Liver (tissue), 8 donors: ENCODE measurements at regions not wholly inside any gene's neighbourhood (a gene's known extent, or its start where the extent isn't known, plus 50 kb on each side); places are given as distances from the start of the nearest gene placed in this dataset.
A peak's percentile ranks its signal among the peaks of the same experiment; 100 is the strongest.

Experiments used
- DNase-seq: peaks from one replicate; pipeline ENCODE4 v3.0.0-alpha.2; 2017; ENCODE audit warnings: low spot score
- H3K27ac ChIP-seq, 2 donors: one replicate each; pipeline ENCODE4 v1.7.0; 2013; ENCODE audit warnings: inconsistent platforms in 2 of 2, low read length in 2 of 2, control low read depth in 1 of 2, low read depth in 1 of 2, mild to moderate bottlenecking in 1 of 2
- H3K27me3 ChIP-seq, 4 donors: one replicate each; pipeline versions ENCODE4 v1.6.1 to v1.7.0; 2013; ENCODE audit warnings: low read length in 3 of 4, inconsistent platforms in 1 of 4, mild to moderate bottlenecking in 1 of 4, moderate library complexity in 1 of 4; ENCODE audit not compliant: control insufficient read depth in 4 of 4, insufficient read depth in 4 of 4
- H3K36me3 ChIP-seq, 4 donors: one replicate each; pipeline versions ENCODE4 v1.6.1 to v1.7.0; 2013; ENCODE audit warnings: low read length in 3 of 4, mild to moderate bottlenecking in 3 of 4, low read depth in 1 of 4, moderate library complexity in 1 of 4; ENCODE audit not compliant: control insufficient read depth in 4 of 4, insufficient read depth in 3 of 4
- H3K4me1 ChIP-seq, 4 donors: one replicate each; pipeline versions ENCODE4 v1.6.1 to v1.7.0; 2013; ENCODE audit warnings: low read length in 3 of 4, mild to moderate bottlenecking in 3 of 4, moderate library complexity in 1 of 4; ENCODE audit not compliant: control insufficient read depth in 4 of 4, insufficient read depth in 4 of 4
- H3K4me3 ChIP-seq, 3 donors: one replicate each; pipeline versions ENCODE4 v1.6.1 to v1.7.0; 2013; ENCODE audit warnings: low read length in 3 of 3, control low read depth in 1 of 3, low read depth in 1 of 3, mild to moderate bottlenecking in 1 of 3
- H3K9ac ChIP-seq, 2 donors: one replicate each; pipeline ENCODE4 v1.7.0; 2013; ENCODE audit warnings: low read length in 2 of 2, mild to moderate bottlenecking in 2 of 2, moderate library complexity in 2 of 2, control low read depth in 1 of 2, low read depth in 1 of 2
- H3K9me3 ChIP-seq, 4 donors: one replicate each; pipeline versions ENCODE4 v1.6.1 to v1.7.0; 2013; ENCODE audit warnings: low read length in 3 of 4; ENCODE audit not compliant: control insufficient read depth in 4 of 4
- GABPA ChIP-seq, 2 donors: IDR thresholded peaks in 1 of 2; conservative IDR thresholded peaks in 1 of 2; 2 replicates each; pipeline ENCODE4 v1.6.1; 2016; ENCODE audit warnings: antibody characterized with exemption in 2 of 2, mild to moderate bottlenecking in 1 of 2, moderate library complexity in 1 of 2
- HNF4A ChIP-seq, 2 donors: conservative IDR thresholded peaks; 2 replicates each; pipeline ENCODE4 v1.6.1; 2016; ENCODE audit warnings: antibody characterized with exemption in 2 of 2, mild to moderate bottlenecking in 2 of 2
- HNF4G ChIP-seq: IDR thresholded peaks from 2 replicates; pipeline ENCODE4 v1.6.1; 2016; ENCODE audit warnings: antibody characterized with exemption
- JUND ChIP-seq, 2 donors: IDR thresholded peaks; 2 replicates each; pipeline ENCODE4 v1.6.1; 2016; ENCODE audit warnings: antibody characterized with exemption in 2 of 2
- RAD21 ChIP-seq, 2 donors: IDR thresholded peaks; 2 replicates each; pipeline ENCODE4 v1.6.1; 2016; ENCODE audit warnings: antibody characterized with exemption in 2 of 2, mild to moderate bottlenecking in 2 of 2
- RXRA ChIP-seq, 2 donors: IDR thresholded peaks; 2 replicates each; pipeline ENCODE4 v1.6.1; 2017 to 2018; ENCODE audit warnings: antibody characterized with exemption in 2 of 2, mild to moderate bottlenecking in 1 of 2
- SP1 ChIP-seq: IDR thresholded peaks from 2 replicates; pipeline ENCODE4 v1.6.1; 2018; ENCODE audit warnings: antibody characterized with exemption, mild to moderate bottlenecking
- YY1 ChIP-seq: IDR thresholded peaks from 2 replicates; pipeline ENCODE4 v1.6.1; 2016; ENCODE audit warnings: antibody characterized with exemption, mild to moderate bottlenecking
- WGBS: extraction: QIAGEN DNeasy Blood & Tissue Kit; methylation state at CpG from one replicate; pipeline ENCODE4 v1.1.7; 2013; 5-methylcytosine and 5-hydroxymethylcytosine counted together
- TF ChIP-seq, protein P1 (sequence below): IDR thresholded peaks from 2 replicates; pipeline ENCODE4 v1.6.1; 2016; ENCODE audit warnings: antibody characterized with exemption
- TF ChIP-seq, protein P2 (sequence below): fragments of 150-350 bp; IDR thresholded peaks from 2 replicates; pipeline ENCODE4 v1.5.1; 2017; ENCODE audit warnings: improper control_type of control experiment, low read depth, low read length; ENCODE audit not compliant: missing input control
- TF ChIP-seq, protein P3 (sequence below): IDR thresholded peaks from 2 replicates; pipeline ENCODE4 v1.6.1; 2016; ENCODE audit warnings: antibody characterized with exemption
- donor health status: healthy.
- donor health status: healthy.
- donor health status: healthy.
- donor health status: healthy.
- donor health status: healthy.

DNA sequence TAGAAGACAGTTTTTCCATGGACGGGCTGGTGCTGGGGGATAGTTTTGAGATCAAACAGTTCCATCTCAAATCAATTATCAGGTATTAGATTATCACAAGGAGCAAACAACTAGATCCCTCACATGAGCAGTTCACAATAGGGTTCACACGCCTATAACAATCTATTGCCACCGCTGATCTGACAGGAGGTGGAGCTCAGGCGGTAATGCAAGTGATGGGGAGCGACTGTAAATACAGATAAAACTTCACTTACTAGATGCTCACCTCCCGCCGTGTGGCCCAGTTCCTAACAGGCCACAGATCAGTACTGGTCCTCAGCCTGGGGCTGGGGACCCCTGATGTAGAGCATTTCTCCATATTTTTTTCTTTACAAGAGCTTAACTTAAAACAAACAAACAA lies 203.6 kb downstream of the CDH7 start:
- DNase-seq = no peak
- Histone ChIP-seq H3K9me3 (no peaks in the 10 kb centered on the region), H3K4me1 (no peaks in the 10 kb centered on the region), H3K27ac (no peak overlapping the region), H3K4me3 (no peak overlapping the region), H3K27me3 (no peaks in the 10 kb centered on the region), H3K36me3 (no peaks in the 10 kb centered on the region), H3K9ac (no peak overlapping the region)
- WGBS = 71% methylated on average over 7 of the region's 7 CpGs
- no peak for TF ChIP-seq YY1
- TF ChIP-seq RAD21 (IDR thresholded peaks at IDR 0.05) = no peak
- TF ChIP-seq RXRA (IDR thresholded peaks at IDR 0.05) = no peak
- TF ChIP-seq, protein P1, sequence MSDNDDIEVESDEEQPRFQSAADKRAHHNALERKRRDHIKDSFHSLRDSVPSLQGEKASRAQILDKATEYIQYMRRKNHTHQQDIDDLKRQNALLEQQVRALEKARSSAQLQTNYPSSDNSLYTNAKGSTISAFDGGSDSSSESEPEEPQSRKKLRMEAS = no peak
- TF ChIP-seq HNF4G = no peak
- TF ChIP-seq SP1 = no peak

DNA sequence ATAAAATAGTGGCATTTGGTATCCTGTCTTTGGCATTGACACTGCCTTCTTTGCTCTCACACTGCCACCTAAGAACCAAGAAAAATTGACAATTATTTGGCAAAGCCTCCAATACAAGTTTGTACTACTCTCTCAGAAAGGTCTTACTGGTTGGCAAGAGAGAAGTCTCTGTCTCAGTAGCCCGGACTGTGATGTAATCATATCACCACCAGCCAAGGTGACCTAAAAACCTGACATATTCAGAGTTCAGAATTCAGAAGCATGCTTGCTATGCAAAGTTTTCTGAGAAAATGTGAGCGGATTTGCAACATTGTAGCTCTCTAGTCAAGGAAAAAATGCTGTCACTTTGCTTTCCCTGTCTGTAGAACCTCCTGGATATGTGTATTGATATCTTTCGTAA lies 196.0 kb downstream of the CDH7 start:
- H3K27me3 ChIP-seq = no peaks in the 10 kb centered on the region
- TF ChIP-seq HNF4A (conservative IDR thresholded peaks at IDR 0.05) = peak in 1 of 2 donors; percentile 8
- TF ChIP-seq GABPA (IDR thresholded peaks at IDR 0.05 in 1 of 2, conservative IDR thresholded peaks at IDR 0.05 in 1 of 2) = no peak
- no peak overlapping the region for H3K4me3 ChIP-seq
- no peaks in the 10 kb centered on the region for H3K36me3 ChIP-seq
- WGBS = 51% methylated on average over 3 of the region's 3 CpGs
- H3K9me3 ChIP-seq = no peaks in the 10 kb centered on the region
- H3K9ac ChIP-seq = no peak overlapping the region
- no peak overlapping the region for H3K27ac ChIP-seq
- peaks cover 0 to 5% (median 1%) of the 10 kb centered on the region in 4 donors for H3K4me1 ChIP-seq
- no peak for DNase-seq

DNA sequence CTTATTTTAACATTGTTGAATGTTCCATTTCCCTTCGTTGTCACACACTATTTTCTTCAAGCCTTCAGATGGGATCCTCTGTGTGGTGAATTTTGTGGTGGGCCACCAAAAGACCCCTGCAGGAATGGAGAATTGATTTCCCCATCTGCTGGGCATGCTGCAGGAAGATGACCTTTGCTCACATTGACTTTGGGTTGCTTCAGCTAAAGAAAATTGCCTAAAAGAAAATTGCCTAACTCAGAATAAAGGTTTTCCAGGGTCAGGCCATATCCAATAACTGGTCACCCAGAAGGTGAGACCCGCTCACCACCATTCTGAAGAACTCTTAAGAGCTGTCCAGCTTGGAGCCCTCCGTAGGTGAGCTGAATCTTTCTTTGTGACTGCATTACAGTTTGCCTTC lies 192.5 kb downstream of the CDH7 start:
- TF ChIP-seq RXRA (IDR thresholded peaks at IDR 0.05) (peak in 1 of 2 donors; percentile 46), HNF4A (conservative IDR thresholded peaks at IDR 0.05) (peak in 1 of 2 donors; percentile 57), YY1 (no peak)
- WGBS = 64% methylated on average over 3 of the region's 3 CpGs

DNA sequence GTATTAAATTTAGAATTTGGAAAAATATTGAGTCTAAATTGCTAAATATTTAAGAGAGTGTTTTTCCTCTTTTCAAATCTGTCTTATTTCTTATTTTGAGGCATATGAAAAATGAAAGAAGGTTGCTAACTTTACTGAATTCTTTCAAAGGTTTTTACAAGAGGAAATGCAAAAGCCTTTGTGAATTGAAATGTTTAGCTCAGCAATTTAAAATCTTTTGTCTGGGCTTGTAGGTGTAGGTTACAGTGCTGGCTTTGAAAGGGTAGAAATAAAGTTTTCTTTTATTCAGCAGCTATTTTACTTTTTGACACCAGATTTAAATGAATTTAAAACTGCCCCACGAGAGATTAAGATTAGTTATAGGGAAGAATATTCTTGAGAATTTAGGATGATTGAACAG lies 192.0 kb downstream of the CDH7 start:
- DNase-seq = no peak
- H3K36me3 ChIP-seq = no peaks in the 10 kb centered on the region
- no peaks in the 10 kb centered on the region for H3K9me3 ChIP-seq
- H3K4me1 ChIP-seq = peaks cover 0 to 8% (median 1%) of the 10 kb centered on the region in 4 donors
- 37% methylated on average over 1 of the region's 1 CpG for WGBS
- peaks cover 0 to 2% (median 0%) of the 10 kb centered on the region in 4 donors for H3K27me3 ChIP-seq
- H3K9ac ChIP-seq = no peak overlapping the region
- H3K27ac ChIP-seq = no peak overlapping the region
- TF ChIP-seq GABPA (IDR thresholded peaks at IDR 0.05 in 1 of 2, conservative IDR thresholded peaks at IDR 0.05 in 1 of 2) (no peak), HNF4G (no peak), RXRA (IDR thresholded peaks at IDR 0.05) (no peak), YY1 (no peak), JUND (IDR thresholded peaks at IDR 0.05) (no peak)
- TF ChIP-seq, protein P2, sequence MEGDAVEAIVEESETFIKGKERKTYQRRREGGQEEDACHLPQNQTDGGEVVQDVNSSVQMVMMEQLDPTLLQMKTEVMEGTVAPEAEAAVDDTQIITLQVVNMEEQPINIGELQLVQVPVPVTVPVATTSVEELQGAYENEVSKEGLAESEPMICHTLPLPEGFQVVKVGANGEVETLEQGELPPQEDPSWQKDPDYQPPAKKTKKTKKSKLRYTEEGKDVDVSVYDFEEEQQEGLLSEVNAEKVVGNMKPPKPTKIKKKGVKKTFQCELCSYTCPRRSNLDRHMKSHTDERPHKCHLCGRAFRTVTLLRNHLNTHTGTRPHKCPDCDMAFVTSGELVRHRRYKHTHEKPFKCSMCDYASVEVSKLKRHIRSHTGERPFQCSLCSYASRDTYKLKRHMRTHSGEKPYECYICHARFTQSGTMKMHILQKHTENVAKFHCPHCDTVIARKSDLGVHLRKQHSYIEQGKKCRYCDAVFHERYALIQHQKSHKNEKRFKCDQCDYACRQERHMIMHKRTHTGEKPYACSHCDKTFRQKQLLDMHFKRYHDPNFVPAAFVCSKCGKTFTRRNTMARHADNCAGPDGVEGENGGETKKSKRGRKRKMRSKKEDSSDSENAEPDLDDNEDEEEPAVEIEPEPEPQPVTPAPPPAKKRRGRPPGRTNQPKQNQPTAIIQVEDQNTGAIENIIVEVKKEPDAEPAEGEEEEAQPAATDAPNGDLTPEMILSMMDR = no peak
- TF ChIP-seq, protein P3, sequence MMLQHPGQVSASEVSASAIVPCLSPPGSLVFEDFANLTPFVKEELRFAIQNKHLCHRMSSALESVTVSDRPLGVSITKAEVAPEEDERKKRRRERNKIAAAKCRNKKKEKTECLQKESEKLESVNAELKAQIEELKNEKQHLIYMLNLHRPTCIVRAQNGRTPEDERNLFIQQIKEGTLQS = no peak
- no peak overlapping the region for H3K4me3 ChIP-seq

More for the DNA sequence above, 192.5 kb downstream of the CDH7 start:
- no peak overlapping the region for H3K4me3 ChIP-seq
- peaks cover 0 to 8% (median 1%) of the 10 kb centered on the region in 4 donors for H3K4me1 ChIP-seq
- DNase-seq = no peak
- no peaks in the 10 kb centered on the region for H3K36me3 ChIP-seq
- no peak overlapping the region for H3K27ac ChIP-seq
- no peaks in the 10 kb centered on the region for H3K9me3 ChIP-seq
- H3K9ac ChIP-seq = no peak overlapping the region
- H3K27me3 ChIP-seq = peaks cover 0 to 2% (median 0%) of the 10 kb centered on the region in 4 donors
